WI38 (cell line): ENCODE measurements at regions not wholly inside any gene's neighbourhood (a gene's known extent, or its start where the extent isn't known, plus 50 kb on each side); places are given as distances from the start of the nearest gene placed in this dataset.

Experiments used
- H3K4me3 ChIP-seq: 2 replicates; pipeline ENCODE4 v1.5.1; 2011; ENCODE audit warnings: low read depth, mild to moderate bottlenecking, control low read depth, low read length
- TF ChIP-seq, protein P1 (sequence below): IDR thresholded peaks from 2 replicates; pipeline ENCODE4 v1.5.1; 2012; ENCODE audit warnings: low read depth, mild to moderate bottlenecking, control low read depth, low read length

DNA sequence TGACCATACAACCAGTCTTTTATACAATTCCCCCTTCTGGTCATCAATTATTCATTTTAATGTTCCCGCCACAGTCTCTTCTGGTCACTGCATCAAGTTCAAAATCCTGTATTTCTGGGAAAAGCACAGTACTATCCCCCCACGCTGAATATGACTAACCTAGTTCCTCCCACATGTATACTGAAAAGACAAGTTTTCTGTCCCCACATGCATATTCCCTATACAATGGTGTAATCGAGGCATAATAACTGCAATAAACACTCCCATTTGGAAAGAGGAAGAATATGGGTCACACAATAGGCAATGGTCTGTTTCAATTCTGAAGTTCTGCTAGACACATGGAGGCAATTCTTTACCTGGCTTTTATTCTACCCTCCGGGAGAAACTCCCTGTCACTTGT, 344.9 kb downstream of the EFNA5 start:
- TF ChIP-seq, protein P1, sequence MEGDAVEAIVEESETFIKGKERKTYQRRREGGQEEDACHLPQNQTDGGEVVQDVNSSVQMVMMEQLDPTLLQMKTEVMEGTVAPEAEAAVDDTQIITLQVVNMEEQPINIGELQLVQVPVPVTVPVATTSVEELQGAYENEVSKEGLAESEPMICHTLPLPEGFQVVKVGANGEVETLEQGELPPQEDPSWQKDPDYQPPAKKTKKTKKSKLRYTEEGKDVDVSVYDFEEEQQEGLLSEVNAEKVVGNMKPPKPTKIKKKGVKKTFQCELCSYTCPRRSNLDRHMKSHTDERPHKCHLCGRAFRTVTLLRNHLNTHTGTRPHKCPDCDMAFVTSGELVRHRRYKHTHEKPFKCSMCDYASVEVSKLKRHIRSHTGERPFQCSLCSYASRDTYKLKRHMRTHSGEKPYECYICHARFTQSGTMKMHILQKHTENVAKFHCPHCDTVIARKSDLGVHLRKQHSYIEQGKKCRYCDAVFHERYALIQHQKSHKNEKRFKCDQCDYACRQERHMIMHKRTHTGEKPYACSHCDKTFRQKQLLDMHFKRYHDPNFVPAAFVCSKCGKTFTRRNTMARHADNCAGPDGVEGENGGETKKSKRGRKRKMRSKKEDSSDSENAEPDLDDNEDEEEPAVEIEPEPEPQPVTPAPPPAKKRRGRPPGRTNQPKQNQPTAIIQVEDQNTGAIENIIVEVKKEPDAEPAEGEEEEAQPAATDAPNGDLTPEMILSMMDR: no peak
- H3K4me3 ChIP-seq: no peak overlapping the region

DNA sequence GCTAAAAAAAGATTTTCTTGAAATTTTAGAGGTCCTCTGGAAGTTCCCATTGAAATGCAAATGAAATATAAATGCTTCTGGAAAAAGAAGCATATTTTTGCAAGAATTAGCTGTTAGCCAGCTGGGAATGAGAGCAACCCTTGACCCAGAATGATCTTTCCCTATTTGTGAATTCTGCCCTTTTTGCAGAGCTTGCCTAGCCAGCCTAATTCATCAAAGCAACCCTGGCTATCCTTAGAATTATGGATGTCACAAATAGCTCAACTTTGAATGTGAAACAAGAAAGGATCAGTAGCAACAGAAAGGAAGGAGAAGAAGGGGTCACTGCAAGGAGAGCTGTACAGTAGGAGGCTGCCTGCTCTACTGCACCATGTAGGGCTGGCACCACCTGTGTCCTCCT, 345.9 kb downstream of the EFNA5 start:
- H3K4me3 ChIP-seq: no peak overlapping the region
- TF ChIP-seq, protein P1: no peak

DNA sequence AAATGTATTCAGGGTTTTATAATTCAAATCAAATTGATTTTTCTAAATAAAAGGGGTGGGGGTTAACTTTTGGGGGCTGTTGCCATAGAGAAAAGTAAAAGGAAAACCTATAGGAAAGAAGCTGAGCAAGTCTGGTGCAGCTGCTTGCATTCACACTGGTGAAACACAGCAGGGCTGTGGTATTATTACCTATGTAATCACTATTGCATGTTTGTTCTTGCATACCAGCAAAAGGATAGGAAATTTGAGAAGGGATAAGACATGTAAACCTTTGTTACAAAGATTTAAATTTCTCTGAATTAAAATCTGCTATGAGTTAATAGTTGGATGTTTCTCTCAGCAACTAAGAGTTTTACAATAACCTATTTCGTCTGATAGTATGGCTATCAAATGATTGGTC, 346.7 kb downstream of the EFNA5 start:
- TF ChIP-seq, protein P1: no peak

DNA sequence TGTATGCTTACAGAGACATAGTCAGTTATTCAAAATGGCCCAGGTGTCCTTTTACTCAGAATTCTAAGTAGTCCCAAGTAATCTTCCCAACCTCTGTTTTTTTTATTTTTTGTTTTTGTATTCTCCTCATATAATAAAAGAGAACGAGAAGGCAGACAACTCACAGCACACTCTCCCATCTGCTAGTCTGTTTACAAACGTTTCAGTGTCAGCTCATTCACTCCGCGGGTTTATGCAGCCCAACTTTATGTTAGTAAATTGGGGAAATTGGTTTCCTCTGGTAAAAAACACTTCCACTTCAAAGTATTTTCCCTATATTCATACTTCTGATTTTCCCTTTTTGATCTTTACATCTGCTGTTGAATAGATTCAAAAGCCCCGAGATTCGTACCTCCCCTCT, 347.2 kb downstream of the EFNA5 start:
- no peak overlapping the region for H3K4me3 ChIP-seq
- TF ChIP-seq, protein P1: no peak

More for the DNA sequence above, 346.7 kb downstream of the EFNA5 start:
- H3K4me3 ChIP-seq: no peak overlapping the region

DNA sequence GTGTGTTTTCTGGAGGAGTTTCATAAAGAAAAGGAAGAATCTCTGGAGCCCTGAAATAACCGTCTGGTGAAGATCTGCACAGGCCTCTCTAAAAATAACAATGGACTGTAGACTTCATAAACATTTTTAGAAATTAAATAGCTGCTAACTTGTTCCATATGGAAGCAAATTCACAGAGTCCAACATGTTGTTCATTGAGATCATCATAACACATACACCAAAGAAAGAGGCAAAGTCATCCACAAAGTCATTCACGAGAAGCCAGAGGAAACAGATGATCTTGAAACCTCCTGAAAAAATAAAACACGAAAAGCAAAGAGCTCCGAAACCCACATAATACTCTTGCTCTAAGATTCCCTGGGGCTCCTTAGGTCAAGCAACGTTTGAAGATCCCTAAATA, 347.8 kb downstream of the EFNA5 start:
- TF ChIP-seq, protein P1: no peak
- H3K4me3 ChIP-seq: no peak overlapping the region

DNA sequence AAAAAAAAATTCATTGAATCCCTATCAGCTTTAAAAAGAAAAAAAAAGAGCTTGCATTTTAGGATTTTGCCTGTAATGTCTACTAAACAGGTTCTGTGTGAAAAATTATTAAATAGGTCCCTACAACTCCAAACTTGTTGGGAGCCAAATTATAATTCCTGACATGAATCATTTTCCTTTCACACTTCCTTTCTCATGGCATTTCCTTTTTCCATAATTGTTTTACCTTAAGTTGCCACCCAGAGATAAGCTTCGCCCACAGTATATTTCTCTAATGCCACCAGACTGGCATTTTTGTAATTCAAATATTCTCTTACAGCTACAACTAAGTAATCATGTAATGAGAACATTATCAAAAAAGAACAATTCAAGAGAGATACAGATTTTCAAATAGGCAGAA, 348.8 kb downstream of the EFNA5 start:
- H3K4me3 ChIP-seq: no peak overlapping the region
- TF ChIP-seq, protein P1: no peak

DNA sequence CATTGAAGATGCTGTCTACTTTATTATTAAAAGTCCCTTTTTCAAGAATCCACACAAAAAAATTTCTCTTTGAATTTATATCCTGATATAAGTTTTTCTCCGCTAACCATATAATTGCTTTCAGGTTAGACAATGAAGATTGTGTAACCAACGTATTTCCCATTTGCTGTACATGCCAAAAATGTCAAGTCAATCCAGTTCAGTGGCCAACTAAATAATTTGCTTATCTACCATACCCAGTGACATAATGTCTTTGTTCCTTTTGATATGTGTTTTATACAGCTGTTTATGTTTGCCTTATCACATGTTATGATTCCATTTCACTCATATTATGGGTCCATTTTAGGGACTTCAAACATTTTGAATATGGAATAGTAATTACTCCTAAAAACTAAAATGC, 349.9 kb downstream of the EFNA5 start:
- no peak overlapping the region for H3K4me3 ChIP-seq
- TF ChIP-seq, protein P1: no peak
